Fibroblast of lung (primary cell): ENCODE measurements at regions not wholly inside any gene's neighbourhood (a gene's known extent, or its start where the extent isn't known, plus 50 kb on each side); places are given as distances from the start of the nearest gene placed in this dataset.

ENCODE experiments used
- DNase-seq, 2 donors: peaks; one replicate each; pipeline versions ENCODE4 v3.0.0 to v3.0.0-alpha.2; 2010; ENCODE audit warnings: low read depth in 2 of 2
- H2AFZ ChIP-seq: 2 replicates; pipeline ENCODE4 v1.5.1; 2012; ENCODE audit warnings: low read length, control low read depth, inconsistent platforms
- H3K27ac ChIP-seq: 2 replicates; pipeline ENCODE4 v1.5.1; 2011; ENCODE audit warnings: low read length, control low read depth; ENCODE audit not compliant: insufficient read depth
- H3K27me3 ChIP-seq: 2 replicates; pipeline ENCODE4 v1.5.1; 2011; ENCODE audit warnings: mild to moderate bottlenecking, low read length; ENCODE audit not compliant: control insufficient read depth, insufficient read depth
- H3K36me3 ChIP-seq: 2 replicates; pipeline ENCODE4 v1.5.1; 2011; ENCODE audit warnings: low read length; ENCODE audit not compliant: control insufficient read depth, insufficient read depth
- H3K4me1 ChIP-seq: 2 replicates; pipeline ENCODE4 v1.5.1; 2011; ENCODE audit warnings: low read length; ENCODE audit not compliant: control insufficient read depth, insufficient read depth; ENCODE audit errors: extremely low read depth
- H3K4me2 ChIP-seq: 2 replicates; pipeline ENCODE4 v1.5.1; 2011; ENCODE audit warnings: low read length, control low read depth; ENCODE audit not compliant: insufficient read depth; ENCODE audit errors: extremely low read depth
- H3K4me3 ChIP-seq, 4 experiments: fragments of 200-600 bp in 1 of 4; sonication (generic) in 1 of 4; replicated peaks in 1 of 4; 2 replicates each; pipeline ENCODE4 v1.5.1; 2011 to 2016; ENCODE audit warnings: low read length in 4 of 4, low read depth in 3 of 4, mild to moderate bottlenecking in 3 of 4, control low read depth in 2 of 4, inconsistent platforms in 1 of 4, mixed read lengths in 1 of 4; ENCODE audit not compliant: insufficient read depth in 1 of 4; ENCODE audit errors: control extremely low read depth in 1 of 4
- H3K79me2 ChIP-seq: 2 replicates; pipeline ENCODE4 v1.5.1; 2012; ENCODE audit warnings: mild to moderate bottlenecking, low read length, inconsistent platforms; ENCODE audit not compliant: control insufficient read depth, insufficient read depth
- H3K9ac ChIP-seq: 2 replicates; pipeline ENCODE4 v1.5.1; 2011; ENCODE audit warnings: mild to moderate bottlenecking, low read length, control low read depth; ENCODE audit not compliant: insufficient read depth
- H3K9me3 ChIP-seq: 2 replicates; pipeline ENCODE4 v1.5.1; 2012; ENCODE audit warnings: low read depth, low read length; ENCODE audit not compliant: control insufficient read depth, insufficient read depth
- H4K20me1 ChIP-seq: 2 replicates; pipeline ENCODE4 v1.5.1; 2011; ENCODE audit warnings: low read length; ENCODE audit not compliant: control insufficient read depth, insufficient read depth; ENCODE audit errors: extremely low read depth
- EZH2 ChIP-seq: IDR thresholded peaks from 2 replicates; pipeline ENCODE4 v1.5.1; 2012; ENCODE audit warnings: low read length, control low read depth, mild to moderate bottlenecking; ENCODE audit errors: missing control alignments
- TF ChIP-seq, protein P1 (sequence below), 2 donors: IDR thresholded peaks in 1 of 2; conservative IDR thresholded peaks in 1 of 2; 1 replicate in 1 of 2; 2 replicates in 1 of 2; pipeline ENCODE4 v1.5.1; 2011 to 2012; ENCODE audit warnings: low read length in 2 of 2, control low read depth in 1 of 2, inconsistent platforms in 1 of 2, low read depth in 1 of 2, mild to moderate bottlenecking in 1 of 2

GRCh38 chr3:194073926-194074325 lies 62.0 kb upstream of the HES1 start:
- H3K4me3 ChIP-seq: no peak overlapping the region
- no peaks in the 10 kb centered on the region for H3K9me3 ChIP-seq
- no peak overlapping the region for H3K9ac ChIP-seq
- H3K27ac ChIP-seq: no peak overlapping the region
- H4K20me1 ChIP-seq: no peaks in the 10 kb centered on the region
- H2AFZ ChIP-seq: no peak overlapping the region
- peaks cover 24% of the 10 kb centered on the region for H3K27me3 ChIP-seq
- no peaks in the 10 kb centered on the region for H3K79me2 ChIP-seq
- H3K4me2 ChIP-seq: no peak overlapping the region
- H3K4me1 ChIP-seq: no peaks in the 10 kb centered on the region
- H3K36me3 ChIP-seq: no peaks in the 10 kb centered on the region
- no peak for TF ChIP-seq EZH2
- TF ChIP-seq, protein P1, sequence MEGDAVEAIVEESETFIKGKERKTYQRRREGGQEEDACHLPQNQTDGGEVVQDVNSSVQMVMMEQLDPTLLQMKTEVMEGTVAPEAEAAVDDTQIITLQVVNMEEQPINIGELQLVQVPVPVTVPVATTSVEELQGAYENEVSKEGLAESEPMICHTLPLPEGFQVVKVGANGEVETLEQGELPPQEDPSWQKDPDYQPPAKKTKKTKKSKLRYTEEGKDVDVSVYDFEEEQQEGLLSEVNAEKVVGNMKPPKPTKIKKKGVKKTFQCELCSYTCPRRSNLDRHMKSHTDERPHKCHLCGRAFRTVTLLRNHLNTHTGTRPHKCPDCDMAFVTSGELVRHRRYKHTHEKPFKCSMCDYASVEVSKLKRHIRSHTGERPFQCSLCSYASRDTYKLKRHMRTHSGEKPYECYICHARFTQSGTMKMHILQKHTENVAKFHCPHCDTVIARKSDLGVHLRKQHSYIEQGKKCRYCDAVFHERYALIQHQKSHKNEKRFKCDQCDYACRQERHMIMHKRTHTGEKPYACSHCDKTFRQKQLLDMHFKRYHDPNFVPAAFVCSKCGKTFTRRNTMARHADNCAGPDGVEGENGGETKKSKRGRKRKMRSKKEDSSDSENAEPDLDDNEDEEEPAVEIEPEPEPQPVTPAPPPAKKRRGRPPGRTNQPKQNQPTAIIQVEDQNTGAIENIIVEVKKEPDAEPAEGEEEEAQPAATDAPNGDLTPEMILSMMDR (conservative IDR thresholded peaks at IDR 0.05 in 1 of 2, IDR thresholded peaks at IDR 0.05 in 1 of 2; ENCODE audit: low read depth in 1 of 2, low read length in 2 of 2): no peak
- no peak for DNase-seq

DNA sequence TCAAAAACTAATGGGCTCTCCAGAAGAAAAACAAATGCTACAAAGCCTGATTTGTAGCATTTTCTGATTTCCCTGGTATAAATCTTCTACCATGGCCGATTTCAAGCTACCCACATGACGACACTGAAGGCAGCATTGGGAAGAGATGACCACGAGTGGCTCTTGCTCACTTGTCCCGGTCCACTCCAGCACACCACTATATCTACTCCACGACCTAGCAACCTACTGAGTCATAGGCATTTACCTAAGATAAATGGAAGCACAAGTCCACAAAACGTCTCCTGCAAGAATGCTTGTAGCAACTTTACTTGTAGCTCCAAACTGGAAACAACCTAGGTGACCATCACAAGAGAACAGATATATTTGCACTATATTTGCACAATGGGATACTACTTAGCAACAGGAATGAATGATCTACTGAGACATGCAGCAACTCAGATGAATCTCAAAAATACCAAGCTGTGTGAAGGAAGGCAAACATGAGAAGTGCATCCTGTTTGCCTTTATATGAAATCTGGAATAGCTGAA lies 60.8 kb upstream of the HES1 start:
- Histone ChIP-seq H3K4me2 (no peak overlapping the region), H3K9me3 (no peaks in the 10 kb centered on the region), H2AFZ (no peak overlapping the region), H3K79me2 (no peaks in the 10 kb centered on the region), H3K27me3 (peaks cover 27% of the 10 kb centered on the region), H3K36me3 (no peaks in the 10 kb centered on the region), H3K27ac (no peak overlapping the region), H3K4me3 (no peak overlapping the region), H4K20me1 (no peaks in the 10 kb centered on the region), H3K9ac (no peak overlapping the region), H3K4me1 (no peaks in the 10 kb centered on the region)
- DNase-seq: peak in 1 of 2 donors; percentile 49
- no peak for TF ChIP-seq EZH2
- TF ChIP-seq, protein P1 (conservative IDR thresholded peaks at IDR 0.05 in 1 of 2, IDR thresholded peaks at IDR 0.05 in 1 of 2; ENCODE audit: low read depth in 1 of 2, low read length in 2 of 2): no peak

GRCh38 chr3:194075802-194076460 lies 60.0 kb upstream of the HES1 start:
- H3K9me3 ChIP-seq: no peaks in the 10 kb centered on the region

More at GRCh38 chr3:194075802-194076460, 60.0 kb upstream of the HES1 start:
- Histone ChIP-seq H3K4me3 (no peak overlapping the region), H3K27ac (no peak overlapping the region), H3K27me3 (peaks cover 28% of the 10 kb centered on the region), H3K36me3 (no peaks in the 10 kb centered on the region), H3K4me2 (no peak overlapping the region), H2AFZ (no peak overlapping the region), H3K79me2 (no peaks in the 10 kb centered on the region), H4K20me1 (no peaks in the 10 kb centered on the region), H3K4me1 (no peaks in the 10 kb centered on the region), H3K9ac (no peak overlapping the region)
- no peak for TF ChIP-seq EZH2
- TF ChIP-seq, protein P1 (conservative IDR thresholded peaks at IDR 0.05 in 1 of 2, IDR thresholded peaks at IDR 0.05 in 1 of 2; ENCODE audit: low read depth in 1 of 2, low read length in 2 of 2): no peak
- DNase-seq: no peak
